ENCODE measurements at regions not wholly inside any gene's neighbourhood (a gene's known extent, or its start where the extent isn't known, plus 50 kb on each side); places are given as distances from the start of the nearest gene placed in this dataset.

- POLR2A ChIA-PET = interaction anchor here (0.6 kb wide), 1 partner anchor 478 kb away, joined by 3 read pairs; no protein-coding TSS in a partner anchor
- TF ChIP-seq ZNF830 (tag by site-specific recombination; IDR thresholded peaks at IDR 0.05; ENCODE audit: low read depth) (no peak), ZSCAN4 (tag by site-specific recombination; IDR thresholded peaks at IDR 0.05) (peak; percentile 98)
- CTCF ChIA-PET = no interaction called here
Observed at GRCh38 chr19:29104605-29105241, 108.2 kb downstream of the UQCRFS1 start.

GRCh38 chr19:29098863-29099481 is 114.0 kb downstream of the UQCRFS1 start:
- Histone ChIP-seq H3K27ac (ENCODE audit: extremely low read depth, low read depth, low read length) (no peak overlapping the region), H3K4me3 (ENCODE audit: low read depth, low read length) (no peak overlapping the region), H3K36me3 (ENCODE audit: control insufficient read depth in 2 of 2, insufficient read depth in 1 of 2, low read length in 2 of 2) (no peaks in the 10 kb centered on the region), H3K4me1 (ENCODE audit: control insufficient read depth, insufficient read depth, low read length) (no peaks in the 10 kb centered on the region), H3K9me3 (ENCODE audit: control insufficient read depth, insufficient read depth, low read depth, low read length) (no peaks in the 10 kb centered on the region; the same call in 1 of the 2 replicates)
- CTCF ChIA-PET = interaction anchor here (1.0 to 2.5 kb wide), 4 partner anchors 15 to 165 kb away, joined by 3 to 7 read pairs (median 6); no protein-coding TSS in a partner anchor
- POLR2A ChIA-PET = no interaction called here
- TF ChIP-seq ZNF585B (tag by site-specific recombination; IDR thresholded peaks at IDR 0.05) (no peak), ZNF704 (tag by site-specific recombination; IDR thresholded peaks at IDR 0.05) (no peak), ZNF747 (tag by site-specific recombination; IDR thresholded peaks at IDR 0.05) (no peak), SP3 (tag by site-specific recombination; IDR thresholded peaks at IDR 0.05) (no peak), ZFHX2 (tag by site-specific recombination; conservative IDR thresholded peaks at IDR 0.05) (peak; percentile 84), ZNF398 (tag by site-specific recombination; IDR thresholded peaks at IDR 0.05) (peak; percentile 32; the same call in 1 of the 2 replicates), ZNF518A (tag by site-specific recombination; conservative IDR thresholded peaks at IDR 0.05; ENCODE audit: low read depth) (no peak), EGR2 (tag by site-specific recombination; IDR thresholded peaks at IDR 0.05; ENCODE audit: low read depth) (peak; percentile 64), ZNF354C (tag by site-specific recombination; IDR thresholded peaks at IDR 0.05; ENCODE audit: borderline replicate concordance, low read depth) (no peak), GLIS1 (tag by site-specific recombination; IDR thresholded peaks at IDR 0.05) (peak; percentile 60; the same call in 1 of the 2 replicates), ZNF530 (tag by site-specific recombination; IDR thresholded peaks at IDR 0.05; ENCODE audit: low read depth) (no peak), ZNF623 (tag by site-specific recombination; IDR thresholded peaks at IDR 0.05) (no peak), ZNF544 (tag by site-specific recombination; IDR thresholded peaks at IDR 0.05) (no peak), ZNF223 (tag by site-specific recombination; IDR thresholded peaks at IDR 0.05) (0 out of 2 replicates have a peak, but pooled peaks have one; percentile 33), ZIC2 (tag by site-specific recombination; IDR thresholded peaks at IDR 0.05) (peak; percentile 89), ZNF473 (tag by site-specific recombination; IDR thresholded peaks at IDR 0.05) (0 out of 2 replicates have a peak, but pooled peaks have one; percentile 22), GLIS2 (tag by site-specific recombination; IDR thresholded peaks at IDR 0.05) (peak; percentile 10; the same call in 1 of the 2 replicates), ZFP37 (tag by site-specific recombination; IDR thresholded peaks at IDR 0.05) (no peak), ZNF248 (tag by site-specific recombination; IDR thresholded peaks at IDR 0.05) (no peak), ZNF548 (tag by site-specific recombination; IDR thresholded peaks at IDR 0.05) (no peak), PRDM1 (tag by site-specific recombination; IDR thresholded peaks at IDR 0.05) (no peak), ZNF146 (tag by site-specific recombination; IDR thresholded peaks at IDR 0.05) (no peak)

More at GRCh38 chr19:29104605-29105241, 108.2 kb downstream of the UQCRFS1 start:
- Histone ChIP-seq H3K36me3 (ENCODE audit: control insufficient read depth in 2 of 2, insufficient read depth in 1 of 2, low read length in 2 of 2) (no peaks in the 10 kb centered on the region), H3K27ac (ENCODE audit: extremely low read depth, low read depth, low read length) (no peak overlapping the region), H3K4me1 (ENCODE audit: control insufficient read depth, insufficient read depth, low read length) (no peaks in the 10 kb centered on the region), H3K9me3 (ENCODE audit: control insufficient read depth, insufficient read depth, low read depth, low read length) (no peaks in the 10 kb centered on the region; the same call in 1 of the 2 replicates), H3K4me3 (ENCODE audit: low read depth, low read length) (no peak overlapping the region)
